GM12878 (cell line): ENCODE measurements at regions not wholly inside any gene's neighbourhood (a gene's known extent, or its start where the extent isn't known, plus 50 kb on each side); places are given as distances from the start of the nearest gene placed in this dataset.

Experiments used
- ATAC-seq: fragments of 200-7000 bp; cut with Tn5 transposase; 3 replicates; pipeline ENCODE4 v1.9.1; 2020; ENCODE audit warnings: mild to moderate bottlenecking, moderate library complexity
- BruUV-seq: library from RNA; stranded (reverse); fragments of 400-500 nt; replicated peaks from 2 replicates; lab custom pipeline; 2021; lab: Mats Ljungman, UMichigan
- CTCF ChIA-PET: fragments of 300-600 bp; sonication (Branson Sonifier 250); formaldehyde crosslinking; extraction: SDS; loops from one replicate; lab custom pipeline; 2021; ENCODE audit warnings: inconsistent platforms; lab: Yijun Ruan, JAX
- POLR2A ChIA-PET: fragments of 350-600 bp; formaldehyde crosslinking; extraction: SDS; loops from one replicate; lab custom pipeline; 2021; ENCODE audit warnings: inconsistent platforms; lab: Charles Lee
- RAD21 ChIA-PET: fragments of 300-600 bp; sonication (Branson Sonifier 250); formaldehyde crosslinking; loops from one replicate; lab custom pipeline; 2023; ENCODE audit warnings: antibody characterized with exemption; ENCODE audit not compliant: unreplicated experiment; lab: Charles Lee
- SMC1A ChIA-PET: fragments of 300-600 bp; sonication (Branson Sonifier 250); formaldehyde crosslinking; loops from one replicate; lab custom pipeline; 2023; ENCODE audit not compliant: unreplicated experiment, uncharacterized antibody; lab: Charles Lee
- DNase-seq: peaks from one replicate; pipeline ENCODE4 v3.0.0-alpha.2; 2011; ENCODE audit warnings: low read depth, low spot score
- FAIRE-seq: peaks from 3 replicates; lab custom pipeline; 2011; peaks lifted over from hg19 to GRCh38; lab: Jason Lieb, UNC
- H2AFZ ChIP-seq: 2 replicates; pipeline ENCODE4 v1.6.0; 2011; ENCODE audit warnings: low read depth, low read length, control low read depth; ENCODE audit not compliant: control insufficient read depth
- H3K27ac ChIP-seq: 2 replicates; pipeline ENCODE4 v1.5.1; 2011; ENCODE audit warnings: control low read depth; ENCODE audit not compliant: control insufficient read depth, insufficient read depth
- H3K27me3 ChIP-seq, 2 experiments: replicated peaks in 1 of 2; 2 replicates each; pipeline versions ENCODE4 v1.6.0 to v1.6.1; 2011; ENCODE audit warnings: low read length in 1 of 2; ENCODE audit not compliant: control insufficient read depth in 2 of 2, insufficient read depth in 2 of 2
- H3K36me3 ChIP-seq, 2 experiments: 2 replicates each; pipeline ENCODE4 v1.5.1; 2011; ENCODE audit warnings: low read length in 1 of 2; ENCODE audit not compliant: control insufficient read depth in 2 of 2, insufficient read depth in 2 of 2
- H3K4me1 ChIP-seq: 2 replicates; pipeline ENCODE4 v1.6.1; 2011; ENCODE audit warnings: mild to moderate bottlenecking, low read length, moderate library complexity, mixed read lengths; ENCODE audit not compliant: control insufficient read depth, insufficient read depth
- H3K4me2 ChIP-seq: 2 replicates; pipeline ENCODE4 v1.6.0; 2011; ENCODE audit warnings: control low read depth; ENCODE audit not compliant: control insufficient read depth, insufficient read depth
- H3K4me3 ChIP-seq: fragments of 200-600 bp; sonication (generic); 2 replicates; pipeline ENCODE4 v1.5.1; 2016
- H3K79me2 ChIP-seq: 2 replicates; pipeline ENCODE4 v1.6.0; 2011; ENCODE audit warnings: low read length; ENCODE audit not compliant: control insufficient read depth, insufficient read depth
- H3K9ac ChIP-seq: 2 replicates; pipeline ENCODE4 v1.8.0; 2011; ENCODE audit warnings: low read length, control low read depth, mixed read lengths; ENCODE audit not compliant: control insufficient read depth, insufficient read depth
- H3K9me3 ChIP-seq: replicated peaks from 3 replicates; pipeline ENCODE4 v1.5.1; 2011; ENCODE audit warnings: mild to moderate bottlenecking, low read length; ENCODE audit not compliant: control insufficient read depth, insufficient read depth
- H4K20me1 ChIP-seq: 2 replicates; pipeline ENCODE4 v1.6.0; 2011; ENCODE audit not compliant: control insufficient read depth, insufficient read depth
- BHLHE40 ChIP-seq, 2 experiments: fragments of 450-650 bp in 1 of 2; IDR thresholded peaks; 2 replicates each; pipeline ENCODE4 v1.6.1; 2011 to 2017; ENCODE audit warnings: low read depth in 2 of 2, borderline replicate concordance in 1 of 2, improper control_type of control experiment in 1 of 2, low read length in 1 of 2, mild to moderate bottlenecking in 1 of 2
- BRCA1 ChIP-seq: IDR thresholded peaks from 2 replicates; pipeline ENCODE4 v1.6.1; 2011; ENCODE audit warnings: low read depth, low read length, improper control_type of control experiment
- DPF2 ChIP-seq: fragments of 450-650 bp; IDR thresholded peaks from 2 replicates; pipeline ENCODE4 v1.6.1; 2017; ENCODE audit warnings: mild to moderate bottlenecking
- GATAD2B ChIP-seq: fragments of 450-650 bp; conservative IDR thresholded peaks from 2 replicates; pipeline ENCODE4 v1.6.1; 2017; ENCODE audit warnings: low read depth, mild to moderate bottlenecking, moderate library complexity
- HDGF ChIP-seq: fragments of 450-650 bp; IDR thresholded peaks from 2 replicates; pipeline ENCODE4 v1.6.1; 2016; ENCODE audit warnings: antibody characterized with exemption
- NRF1 ChIP-seq: conservative IDR thresholded peaks from 2 replicates; pipeline ENCODE4 v1.6.1; 2011; ENCODE audit warnings: mild to moderate bottlenecking, low read depth, low read length, improper control_type of control experiment
- PAX5 ChIP-seq: IDR thresholded peaks from 2 replicates; pipeline ENCODE4 v1.6.1; 2011; ENCODE audit warnings: low read depth, low read length, borderline replicate concordance
- POLR2AphosphoS2 ChIP-seq: IDR thresholded peaks from 2 replicates; pipeline ENCODE4 v1.6.1; 2011; ENCODE audit warnings: low read depth, mild to moderate bottlenecking, low read length, improper control_type of control experiment, moderate library complexity
- POU2F2 ChIP-seq: IDR thresholded peaks from 3 replicates; pipeline ENCODE4 v1.6.1; 2011; ENCODE audit warnings: low read depth, mild to moderate bottlenecking, low read length, borderline replicate concordance
- RELA ChIP-seq: fragments of 450-650 bp; IDR thresholded peaks from 2 replicates; pipeline ENCODE4 v1.8.0; 2014; ENCODE audit warnings: borderline replicate concordance; ENCODE audit not compliant: partially characterized antibody
- TAF1 ChIP-seq: IDR thresholded peaks from 2 replicates; pipeline ENCODE4 v1.6.1; 2011; ENCODE audit warnings: mild to moderate bottlenecking, low read depth, low read length, borderline replicate concordance
- WGBS: methylation state at CpG from one replicate; pipeline ENCODE4 v1.1.6; 2016; ENCODE audit warnings: low lambda C conversion rate; ENCODE audit not compliant: insufficient replicate concordance, insufficient coverage; ENCODE audit errors: missing lambda C conversion rate; 5-methylcytosine and 5-hydroxymethylcytosine counted together
- in situ Hi-C: fragments of 300-500 bp; cut with MboI; formaldehyde crosslinking; loops from 9 replicates; pipeline ENCODE4 v1.14.3; 2018; ENCODE audit warnings: mixed read lengths
- intact Hi-C: fragments of 100-400 bp; cut with micrococcal nuclease; formaldehyde crosslinking; loops from one replicate; pipeline ENCODE4 v1.14.2; 2022; ENCODE audit not compliant: unreplicated experiment
- TF ChIP-seq, protein P1 (sequence below): IDR thresholded peaks from 2 replicates; pipeline ENCODE4 v1.6.1; 2011; ENCODE audit warnings: low read depth, mild to moderate bottlenecking, low read length, moderate library complexity, borderline replicate concordance; ENCODE audit errors: extremely low read depth
- TF ChIP-seq, protein P2 (sequence below): fragments of 450-650 bp; formaldehyde crosslinking; IDR thresholded peaks from 2 replicates; pipeline ENCODE4 v1.4.0; 2020; ENCODE audit warnings: mild to moderate bottlenecking, moderate library complexity
- TF ChIP-seq, protein P3 (sequence below): fragments of 450-650 bp; IDR thresholded peaks from 2 replicates; pipeline ENCODE4 v1.6.1; 2018; ENCODE audit warnings: mild to moderate bottlenecking, low read depth, moderate library complexity; ENCODE audit not compliant: partially characterized antibody
- TF ChIP-seq, protein P4 (sequence below): IDR thresholded peaks from 2 replicates; pipeline ENCODE4 v1.6.1; 2011; ENCODE audit warnings: low read depth, low read length, improper control_type of control experiment, borderline replicate concordance
- TF ChIP-seq, protein P5 (sequence below): fragments of 450-650 bp; IDR thresholded peaks from 2 replicates; pipeline ENCODE4 v1.6.1; 2017; ENCODE audit warnings: borderline replicate concordance

- FAIRE-seq = no peak
- CTCF ChIA-PET = no interaction called here
- no TSS peak for BruUV-seq
- TF ChIP-seq, protein P1, sequence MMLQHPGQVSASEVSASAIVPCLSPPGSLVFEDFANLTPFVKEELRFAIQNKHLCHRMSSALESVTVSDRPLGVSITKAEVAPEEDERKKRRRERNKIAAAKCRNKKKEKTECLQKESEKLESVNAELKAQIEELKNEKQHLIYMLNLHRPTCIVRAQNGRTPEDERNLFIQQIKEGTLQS = no peak
- TF ChIP-seq, protein P2, sequence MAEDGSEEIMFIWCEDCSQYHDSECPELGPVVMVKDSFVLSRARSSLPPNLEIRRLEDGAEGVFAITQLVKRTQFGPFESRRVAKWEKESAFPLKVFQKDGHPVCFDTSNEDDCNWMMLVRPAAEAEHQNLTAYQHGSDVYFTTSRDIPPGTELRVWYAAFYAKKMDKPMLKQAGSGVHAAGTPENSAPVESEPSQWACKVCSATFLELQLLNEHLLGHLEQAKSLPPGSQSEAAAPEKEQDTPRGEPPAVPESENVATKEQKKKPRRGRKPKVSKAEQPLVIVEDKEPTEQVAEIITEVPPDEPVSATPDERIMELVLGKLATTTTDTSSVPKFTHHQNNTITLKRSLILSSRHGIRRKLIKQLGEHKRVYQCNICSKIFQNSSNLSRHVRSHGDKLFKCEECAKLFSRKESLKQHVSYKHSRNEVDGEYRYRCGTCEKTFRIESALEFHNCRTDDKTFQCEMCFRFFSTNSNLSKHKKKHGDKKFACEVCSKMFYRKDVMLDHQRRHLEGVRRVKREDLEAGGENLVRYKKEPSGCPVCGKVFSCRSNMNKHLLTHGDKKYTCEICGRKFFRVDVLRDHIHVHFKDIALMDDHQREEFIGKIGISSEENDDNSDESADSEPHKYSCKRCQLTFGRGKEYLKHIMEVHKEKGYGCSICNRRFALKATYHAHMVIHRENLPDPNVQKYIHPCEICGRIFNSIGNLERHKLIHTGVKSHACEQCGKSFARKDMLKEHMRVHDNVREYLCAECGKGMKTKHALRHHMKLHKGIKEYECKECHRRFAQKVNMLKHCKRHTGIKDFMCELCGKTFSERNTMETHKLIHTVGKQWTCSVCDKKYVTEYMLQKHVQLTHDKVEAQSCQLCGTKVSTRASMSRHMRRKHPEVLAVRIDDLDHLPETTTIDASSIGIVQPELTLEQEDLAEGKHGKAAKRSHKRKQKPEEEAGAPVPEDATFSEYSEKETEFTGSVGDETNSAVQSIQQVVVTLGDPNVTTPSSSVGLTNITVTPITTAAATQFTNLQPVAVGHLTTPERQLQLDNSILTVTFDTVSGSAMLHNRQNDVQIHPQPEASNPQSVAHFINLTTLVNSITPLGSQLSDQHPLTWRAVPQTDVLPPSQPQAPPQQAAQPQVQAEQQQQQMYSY = no peak
- TF ChIP-seq NRF1 = no peak
- no peak for TF ChIP-seq RELA
- TF ChIP-seq BRCA1 = no peak
- TF ChIP-seq PAX5 = no peak
- TF ChIP-seq GATAD2B = no peak
- no peak for TF ChIP-seq POU2F2
- TF ChIP-seq DPF2 = no peak
- TF ChIP-seq, protein P3, sequence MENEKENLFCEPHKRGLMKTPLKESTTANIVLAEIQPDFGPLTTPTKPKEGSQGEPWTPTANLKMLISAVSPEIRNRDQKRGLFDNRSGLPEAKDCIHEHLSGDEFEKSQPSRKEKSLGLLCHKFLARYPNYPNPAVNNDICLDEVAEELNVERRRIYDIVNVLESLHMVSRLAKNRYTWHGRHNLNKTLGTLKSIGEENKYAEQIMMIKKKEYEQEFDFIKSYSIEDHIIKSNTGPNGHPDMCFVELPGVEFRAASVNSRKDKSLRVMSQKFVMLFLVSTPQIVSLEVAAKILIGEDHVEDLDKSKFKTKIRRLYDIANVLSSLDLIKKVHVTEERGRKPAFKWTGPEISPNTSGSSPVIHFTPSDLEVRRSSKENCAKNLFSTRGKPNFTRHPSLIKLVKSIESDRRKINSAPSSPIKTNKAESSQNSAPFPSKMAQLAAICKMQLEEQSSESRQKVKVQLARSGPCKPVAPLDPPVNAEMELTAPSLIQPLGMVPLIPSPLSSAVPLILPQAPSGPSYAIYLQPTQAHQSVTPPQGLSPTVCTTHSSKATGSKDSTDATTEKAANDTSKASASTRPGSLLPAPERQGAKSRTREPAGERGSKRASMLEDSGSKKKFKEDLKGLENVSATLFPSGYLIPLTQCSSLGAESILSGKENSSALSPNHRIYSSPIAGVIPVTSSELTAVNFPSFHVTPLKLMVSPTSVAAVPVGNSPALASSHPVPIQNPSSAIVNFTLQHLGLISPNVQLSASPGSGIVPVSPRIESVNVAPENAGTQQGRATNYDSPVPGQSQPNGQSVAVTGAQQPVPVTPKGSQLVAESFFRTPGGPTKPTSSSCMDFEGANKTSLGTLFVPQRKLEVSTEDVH = no peak
- no peak for TF ChIP-seq HDGF
- no peak for TF ChIP-seq TAF1
- TF ChIP-seq, protein P4, sequence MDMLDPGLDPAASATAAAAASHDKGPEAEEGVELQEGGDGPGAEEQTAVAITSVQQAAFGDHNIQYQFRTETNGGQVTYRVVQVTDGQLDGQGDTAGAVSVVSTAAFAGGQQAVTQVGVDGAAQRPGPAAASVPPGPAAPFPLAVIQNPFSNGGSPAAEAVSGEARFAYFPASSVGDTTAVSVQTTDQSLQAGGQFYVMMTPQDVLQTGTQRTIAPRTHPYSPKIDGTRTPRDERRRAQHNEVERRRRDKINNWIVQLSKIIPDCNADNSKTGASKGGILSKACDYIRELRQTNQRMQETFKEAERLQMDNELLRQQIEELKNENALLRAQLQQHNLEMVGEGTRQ = no peak
- TF ChIP-seq, protein P5, sequence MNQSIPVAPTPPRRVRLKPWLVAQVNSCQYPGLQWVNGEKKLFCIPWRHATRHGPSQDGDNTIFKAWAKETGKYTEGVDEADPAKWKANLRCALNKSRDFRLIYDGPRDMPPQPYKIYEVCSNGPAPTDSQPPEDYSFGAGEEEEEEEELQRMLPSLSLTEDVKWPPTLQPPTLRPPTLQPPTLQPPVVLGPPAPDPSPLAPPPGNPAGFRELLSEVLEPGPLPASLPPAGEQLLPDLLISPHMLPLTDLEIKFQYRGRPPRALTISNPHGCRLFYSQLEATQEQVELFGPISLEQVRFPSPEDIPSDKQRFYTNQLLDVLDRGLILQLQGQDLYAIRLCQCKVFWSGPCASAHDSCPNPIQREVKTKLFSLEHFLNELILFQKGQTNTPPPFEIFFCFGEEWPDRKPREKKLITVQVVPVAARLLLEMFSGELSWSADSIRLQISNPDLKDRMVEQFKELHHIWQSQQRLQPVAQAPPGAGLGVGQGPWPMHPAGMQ = no peak
- TF ChIP-seq BHLHE40 (IDR thresholded peaks at IDR 0.05; ENCODE audit: borderline replicate concordance in 1 of 2, low read depth in 2 of 2, low read length in 1 of 2) = no peak
- no peak for TF ChIP-seq POLR2AphosphoS2
These were observed 116.1 kb downstream of the DUSP6 start for GRCh38 chr12:89236237-89236636.

More at GRCh38 chr12:89236237-89236636, 116.1 kb downstream of the DUSP6 start:
- Histone ChIP-seq H4K20me1 (no peaks in the 10 kb centered on the region), H3K9ac (no peak overlapping the region), H3K27me3 (no peaks in the 10 kb centered on the region), H3K4me2 (no peak overlapping the region), H3K9me3 (no peaks in the 10 kb centered on the region), H3K4me1 (no peaks in the 10 kb centered on the region), H3K79me2 (no peaks in the 10 kb centered on the region), H3K36me3 (no peaks in the 10 kb centered on the region), H3K27ac (no peak overlapping the region), H3K4me3 (no peak overlapping the region), H2AFZ (no peak overlapping the region)
- in situ Hi-C loops (no loop called here), intact Hi-C loops (no loop called here)
- no peak for ATAC-seq
- DNase-seq = no peak
- RAD21 ChIA-PET = no interaction called here
- SMC1A ChIA-PET = interaction anchor here (0.7 to 1.4 kb wide), 2 partner anchors 9 to 14 kb away, joined by 3 read pairs; no protein-coding TSS in a partner anchor
- POLR2A ChIA-PET = no interaction called here
- 0% methylated on average over 1 of the region's 1 CpG for WGBS
